Suprapubic skin (tissue), 4 donors: ENCODE measurements at regions not wholly inside any gene's neighbourhood (a gene's known extent, or its start where the extent isn't known, plus 50 kb on each side); places are given as distances from the start of the nearest gene placed in this dataset.
"Not testable (repeated sequence)": the region's sequence is repeated elsewhere in the genome, so short reads cannot be mapped to it uniquely, and the experiment has no call there.

Experiments
- CTCF ChIP-seq, 2 donors: fragments of 200-600 bp in 1 of 2; fragments of 450-650 bp in 1 of 2; sonication (generic) in 1 of 2; IDR thresholded peaks; one replicate each; pipeline ENCODE4 v1.5.1; 2016 to 2019; ENCODE audit warnings: antibody characterized with exemption in 2 of 2, mild to moderate bottlenecking in 1 of 2, moderate library complexity in 1 of 2
- POLR2A ChIP-seq, 2 donors: fragments of 450-650 bp; IDR thresholded peaks; one replicate each; pipeline ENCODE4 v1.6.1; 2017; ENCODE audit warnings: antibody characterized with exemption in 2 of 2, mild to moderate bottlenecking in 2 of 2, moderate library complexity in 2 of 2
- POLR2AphosphoS5 ChIP-seq, 3 donors: sonication (generic); formaldehyde crosslinking; IDR thresholded peaks; one replicate each; pipeline ENCODE4 v1.6.1; 2017; ENCODE audit warnings: antibody characterized with exemption in 3 of 3

DNA sequence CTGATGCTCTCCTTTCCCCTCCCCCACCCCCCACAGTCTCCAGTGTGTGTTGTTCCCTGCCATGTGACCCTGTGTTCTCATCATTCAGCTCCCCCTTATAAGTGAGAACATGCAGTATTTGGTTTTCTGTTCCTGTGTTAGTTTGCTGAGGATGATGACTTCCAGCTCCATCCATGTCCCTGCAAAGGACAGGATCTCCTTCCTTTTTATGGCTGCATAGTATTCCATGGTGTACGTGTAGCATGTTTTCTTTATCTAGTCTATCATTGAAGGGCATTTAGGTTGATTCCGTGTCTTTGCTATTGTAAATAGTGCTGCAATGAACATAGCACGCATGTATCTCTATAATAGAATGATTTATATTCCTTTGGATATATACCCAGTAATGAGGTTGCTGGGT lies 162.3 kb downstream of the ERMARD start:
- not testable (repeated sequence) for TF ChIP-seq POLR2A, POLR2AphosphoS5, CTCF (IDR thresholded peaks at IDR 0.05)
